Upper lobe of left lung (tissue), 6 donors: ENCODE measurements at regions not wholly inside any gene's neighbourhood (a gene's known extent, or its start where the extent isn't known, plus 50 kb on each side); places are given as distances from the start of the nearest gene placed in this dataset.

ENCODE experiments used
- ATAC-seq, 2 donors: fragments of 200-7000 bp; cut with Tn5 transposase; one replicate each; pipeline ENCODE4 v1.9.1; 2022; ENCODE audit warnings: mild to moderate bottlenecking in 2 of 2, moderate library complexity in 2 of 2; ENCODE audit not compliant: low FRiP score in 2 of 2
- DNase-seq, 2 donors: peaks; one replicate each; pipeline ENCODE4 v3.0.0-alpha.2; 2019 to 2020
- H3K27ac ChIP-seq, 4 donors: fragments of 200-600 bp; sonication (generic); one replicate each; pipeline ENCODE4 v1.5.1; 2016 to 2019
- H3K27me3 ChIP-seq, 4 donors: fragments of 200-600 bp; sonication (generic); one replicate each; pipeline ENCODE4 v1.5.1; 2017 to 2019
- H3K36me3 ChIP-seq, 4 donors: fragments of 200-600 bp; sonication (generic); one replicate each; pipeline ENCODE4 v1.5.1; 2016 to 2019
- H3K4me1 ChIP-seq, 4 donors: fragments of 200-600 bp; sonication (generic); one replicate each; pipeline ENCODE4 v1.5.1; 2018 to 2019
- H3K4me3 ChIP-seq, 4 donors: fragments of 200-600 bp; sonication (generic); one replicate each; pipeline ENCODE4 v1.5.1; 2017 to 2019; ENCODE audit warnings: mild to moderate bottlenecking in 2 of 4, moderate library complexity in 1 of 4
- H3K9me3 ChIP-seq, 4 donors: fragments of 200-600 bp; sonication (generic); one replicate each; pipeline ENCODE4 v1.5.1; 2018 to 2019
- EP300 ChIP-seq, 4 donors: sonication (generic); formaldehyde crosslinking; IDR thresholded peaks; one replicate each; pipeline ENCODE4 v1.5.1; 2017; ENCODE audit warnings: antibody characterized with exemption in 4 of 4, control low read depth in 2 of 4
- POLR2A ChIP-seq, 4 donors: fragments of 450-650 bp; IDR thresholded peaks; one replicate each; pipeline ENCODE4 v1.5.1; 2016 to 2017; ENCODE audit warnings: antibody characterized with exemption in 4 of 4, mild to moderate bottlenecking in 2 of 4
- POLR2AphosphoS5 ChIP-seq, 2 donors: sonication (generic); formaldehyde crosslinking; IDR thresholded peaks; one replicate each; pipeline ENCODE4 v1.5.1; 2017; ENCODE audit warnings: antibody characterized with exemption in 2 of 2
- WGBS, 2 donors: methylation state at CpG; one replicate each; pipeline ENCODE4 v1.1.5; 2017 to 2018; 5-methylcytosine and 5-hydroxymethylcytosine counted together
- TF ChIP-seq, protein P1 (sequence below), 6 experiments: fragments of 450-650 bp in 4 of 6; fragments of 200-600 bp in 2 of 6; sonication (generic) in 2 of 6; IDR thresholded peaks; one replicate each; pipeline ENCODE4 v1.5.1; 2016 to 2019; ENCODE audit warnings: antibody characterized with exemption in 6 of 6
- donor health status: DM: no; HTN: no; CAD: no; lungs with moderate emphysema.
- donor health status: DM: no; HTN: yes; CAD: no; lungs with severe emphysema.

- TF ChIP-seq POLR2A (IDR thresholded peaks at IDR 0.05) (no peak), POLR2AphosphoS5 (IDR thresholded peaks at IDR 0.05) (no peak), EP300 (IDR thresholded peaks at IDR 0.05) (no peak)
- TF ChIP-seq, protein P1, sequence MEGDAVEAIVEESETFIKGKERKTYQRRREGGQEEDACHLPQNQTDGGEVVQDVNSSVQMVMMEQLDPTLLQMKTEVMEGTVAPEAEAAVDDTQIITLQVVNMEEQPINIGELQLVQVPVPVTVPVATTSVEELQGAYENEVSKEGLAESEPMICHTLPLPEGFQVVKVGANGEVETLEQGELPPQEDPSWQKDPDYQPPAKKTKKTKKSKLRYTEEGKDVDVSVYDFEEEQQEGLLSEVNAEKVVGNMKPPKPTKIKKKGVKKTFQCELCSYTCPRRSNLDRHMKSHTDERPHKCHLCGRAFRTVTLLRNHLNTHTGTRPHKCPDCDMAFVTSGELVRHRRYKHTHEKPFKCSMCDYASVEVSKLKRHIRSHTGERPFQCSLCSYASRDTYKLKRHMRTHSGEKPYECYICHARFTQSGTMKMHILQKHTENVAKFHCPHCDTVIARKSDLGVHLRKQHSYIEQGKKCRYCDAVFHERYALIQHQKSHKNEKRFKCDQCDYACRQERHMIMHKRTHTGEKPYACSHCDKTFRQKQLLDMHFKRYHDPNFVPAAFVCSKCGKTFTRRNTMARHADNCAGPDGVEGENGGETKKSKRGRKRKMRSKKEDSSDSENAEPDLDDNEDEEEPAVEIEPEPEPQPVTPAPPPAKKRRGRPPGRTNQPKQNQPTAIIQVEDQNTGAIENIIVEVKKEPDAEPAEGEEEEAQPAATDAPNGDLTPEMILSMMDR (IDR thresholded peaks at IDR 0.05) = no peak
- WGBS, 2 donors = 75 to 91% methylated on average over 5 of the region's 5 CpGs
Observed at GRCh38 chr1:185450917-185451316, 133.9 kb upstream of the IVNS1ABP start.

GRCh38 chr1:185450060-185450788 lies 133.2 kb upstream of the IVNS1ABP start:
- Histone ChIP-seq H3K27me3 (no peaks in the 10 kb centered on the region), H3K9me3 (no peaks in the 10 kb centered on the region), H3K36me3 (no peaks in the 10 kb centered on the region), H3K4me1 (no peaks in the 10 kb centered on the region), H3K27ac (no peak overlapping the region), H3K4me3 (no peak overlapping the region)
- no peak for ATAC-seq
- DNase-seq = no peak
- WGBS, 2 donors = 89 to 98% methylated on average over 3 of the region's 3 CpGs
- TF ChIP-seq POLR2AphosphoS5 (IDR thresholded peaks at IDR 0.05) = no peak
- TF ChIP-seq POLR2A (IDR thresholded peaks at IDR 0.05) = no peak
- TF ChIP-seq EP300 (IDR thresholded peaks at IDR 0.05) = no peak
- TF ChIP-seq, protein P1 (IDR thresholded peaks at IDR 0.05) = no peak

More at GRCh38 chr1:185450917-185451316, 133.9 kb upstream of the IVNS1ABP start:
- no peaks in the 10 kb centered on the region for H3K27me3 ChIP-seq
- H3K27ac ChIP-seq = no peak overlapping the region
- no peaks in the 10 kb centered on the region for H3K9me3 ChIP-seq
- no peaks in the 10 kb centered on the region for H3K36me3 ChIP-seq
- ATAC-seq (no peak), DNase-seq (no peak)
- no peak overlapping the region for H3K4me3 ChIP-seq
- no peaks in the 10 kb centered on the region for H3K4me1 ChIP-seq

- no peaks in the 10 kb centered on the region for H3K36me3 ChIP-seq
- ATAC-seq = no peak
- TF ChIP-seq, protein P1 (IDR thresholded peaks at IDR 0.05) = no peak
- TF ChIP-seq POLR2AphosphoS5 (IDR thresholded peaks at IDR 0.05) = no peak
- no peak for TF ChIP-seq POLR2A (IDR thresholded peaks at IDR 0.05)
- no peak for TF ChIP-seq EP300 (IDR thresholded peaks at IDR 0.05)
- no peaks in the 10 kb centered on the region for H3K9me3 ChIP-seq
- H3K27ac ChIP-seq = no peak overlapping the region
- H3K4me3 ChIP-seq = no peak overlapping the region
- no peak for DNase-seq
- WGBS, 2 donors = 99% methylated on average over 3 of the region's 3 CpGs
- H3K27me3 ChIP-seq = no peaks in the 10 kb centered on the region
- no peaks in the 10 kb centered on the region for H3K4me1 ChIP-seq
Observed at GRCh38 chr1:185449378-185450059, 132.5 kb upstream of the IVNS1ABP start.

- H3K27ac ChIP-seq = no peak overlapping the region
- H3K27me3 ChIP-seq = no peaks in the 10 kb centered on the region
- DNase-seq (no peak), ATAC-seq (no peak)
- WGBS, 2 donors = 63 to 77% methylated on average over 3 of the region's 3 CpGs
- no peaks in the 10 kb centered on the region for H3K9me3 ChIP-seq
- H3K4me1 ChIP-seq = no peaks in the 10 kb centered on the region
- no peak overlapping the region for H3K4me3 ChIP-seq
- H3K36me3 ChIP-seq = no peaks in the 10 kb centered on the region
- TF ChIP-seq, protein P1 (IDR thresholded peaks at IDR 0.05) = no peak
- no peak for TF ChIP-seq POLR2A (IDR thresholded peaks at IDR 0.05)
- no peak for TF ChIP-seq EP300 (IDR thresholded peaks at IDR 0.05)
- TF ChIP-seq POLR2AphosphoS5 (IDR thresholded peaks at IDR 0.05) = no peak
Observed at GRCh38 chr1:185448591-185449186, 131.6 kb upstream of the IVNS1ABP start.
